ENCODE measurements at regions not wholly inside any gene's neighbourhood (a gene's known extent, or its start where the extent isn't known, plus 50 kb on each side); places are given as distances from the start of the nearest gene placed in this dataset.

- H3K9me3 ChIP-seq (replicated peaks in 1 of 3): no peaks in the 10 kb centered on the region
- no peak overlapping the region for H3K4me3 ChIP-seq
- no peak for TF ChIP-seq CTCF (IDR thresholded peaks at IDR 0.05)
- no peak for TF ChIP-seq POLR2A (IDR thresholded peaks at IDR 0.05)
- H3K36me3 ChIP-seq (replicated peaks in 1 of 2): no peaks in the 10 kb centered on the region
- H3K4me1 ChIP-seq (replicated peaks in 1 of 2): no peaks in the 10 kb centered on the region
- no peaks in the 10 kb centered on the region for H3K27me3 ChIP-seq
- no peak for DNase-seq
- intact Hi-C loops (cut with DNase I): no loop called here
- no peak overlapping the region for H3K27ac ChIP-seq
- WGBS, 4 donors: 74 to 80% (median 79%) methylated on average over 4 of the region's 4 CpGs
These were observed 124.9 kb downstream of the MN1 start for GRCh38 chr22:27676545-27677213.

GRCh38 chr22:27677905-27678458 is 123.6 kb downstream of the MN1 start:
- no peak for TF ChIP-seq CTCF (IDR thresholded peaks at IDR 0.05)
- TF ChIP-seq POLR2A (IDR thresholded peaks at IDR 0.05): no peak
- Histone ChIP-seq H3K36me3 (replicated peaks in 1 of 2) (no peaks in the 10 kb centered on the region), H3K4me1 (replicated peaks in 1 of 2) (no peaks in the 10 kb centered on the region), H3K27ac (no peak overlapping the region), H3K27me3 (no peaks in the 10 kb centered on the region), H3K9me3 (replicated peaks in 1 of 3) (no peaks in the 10 kb centered on the region), H3K4me3 (no peak overlapping the region)
- WGBS, 4 donors: 80 to 91% (median 83%) methylated on average over 27 of the region's 27 CpGs
- intact Hi-C loops (cut with DNase I): no loop called here
- no peak for DNase-seq

GRCh38 chr22:27679176-27679575 is 122.4 kb downstream of the MN1 start:
- Histone ChIP-seq H3K27ac (no peak overlapping the region), H3K9me3 (replicated peaks in 1 of 3) (no peaks in the 10 kb centered on the region), H3K4me3 (no peak overlapping the region), H3K4me1 (replicated peaks in 1 of 2) (no peaks in the 10 kb centered on the region), H3K36me3 (replicated peaks in 1 of 2) (no peaks in the 10 kb centered on the region), H3K27me3 (no peaks in the 10 kb centered on the region)
- 55 to 82% (median 77%) methylated on average over 3 to 5 of the region's 5 CpGs for WGBS, 4 donors
- DNase-seq: no peak
- intact Hi-C loops (cut with DNase I): no loop called here
- TF ChIP-seq POLR2A (IDR thresholded peaks at IDR 0.05): no peak
- no peak for TF ChIP-seq CTCF (IDR thresholded peaks at IDR 0.05)

- 87 to 94% (median 91%) methylated on average over 6 of the region's 6 CpGs for WGBS, 4 donors
- DNase-seq: no peak
- H3K4me1 ChIP-seq (replicated peaks in 1 of 2): no peaks in the 10 kb centered on the region
- H3K27ac ChIP-seq: no peak overlapping the region
- TF ChIP-seq POLR2A (IDR thresholded peaks at IDR 0.05): no peak
- no peak for TF ChIP-seq CTCF (IDR thresholded peaks at IDR 0.05)
- H3K27me3 ChIP-seq: no peaks in the 10 kb centered on the region
- H3K4me3 ChIP-seq: no peak overlapping the region
- no peaks in the 10 kb centered on the region for H3K36me3 ChIP-seq (replicated peaks in 1 of 2)
- intact Hi-C loops (cut with DNase I): no loop called here
- no peaks in the 10 kb centered on the region for H3K9me3 ChIP-seq (replicated peaks in 1 of 3)
These were observed 121.7 kb downstream of the MN1 start for GRCh38 chr22:27679693-27680488.

All from adrenal gland (tissue), 9 donors.